A172 (cell line): ENCODE measurements at regions not wholly inside any gene's neighbourhood (a gene's known extent, or its start where the extent isn't known, plus 50 kb on each side); places are given as distances from the start of the nearest gene placed in this dataset.
"Not testable (repeated sequence)": the region's sequence is repeated elsewhere in the genome, so short reads cannot be mapped to it uniquely, and the experiment has no call there.

Experiments used
- DNase-seq: peaks from one replicate; pipeline ENCODE4 v3.0.0-alpha.2; 2015; ENCODE audit warnings: low spot score

GRCh38 chr1:199786695-199787094 lies 240.8 kb upstream of the NR5A2 start:
- DNase-seq, result no peak

GRCh38 chr1:199789141-199789540 lies 238.4 kb upstream of the NR5A2 start:
- no peak for DNase-seq

GRCh38 chr1:199791495-199791894 lies 236.0 kb upstream of the NR5A2 start:
- DNase-seq, result no peak

GRCh38 chr1:199792874-199793273 lies 234.6 kb upstream of the NR5A2 start:
- DNase-seq, result no peak

- DNase-seq, result no peak
These were observed 233.2 kb upstream of the NR5A2 start for GRCh38 chr1:199794105-199794863.

- no peak for DNase-seq
These were observed 228.4 kb upstream of the NR5A2 start for GRCh38 chr1:199799116-199799515.

GRCh38 chr1:199804526-199804925 lies 223.0 kb upstream of the NR5A2 start:
- no peak for DNase-seq

GRCh38 chr1:199808110-199808870 lies 219.2 kb upstream of the NR5A2 start:
- no peak for DNase-seq

- no peak for DNase-seq
These were observed 218.2 kb upstream of the NR5A2 start for GRCh38 chr1:199809311-199809710.

GRCh38 chr1:199811163-199811562 lies 216.3 kb upstream of the NR5A2 start:
- no peak for DNase-seq

- no peak for DNase-seq
These were observed 214.3 kb upstream of the NR5A2 start for GRCh38 chr1:199813198-199813597.

- DNase-seq, result no peak
These were observed 211.6 kb upstream of the NR5A2 start for GRCh38 chr1:199815947-199816346.

GRCh38 chr1:199817266-199817665 lies 210.2 kb upstream of the NR5A2 start:
- DNase-seq, result no peak

- DNase-seq, result no peak
These were observed 206.3 kb upstream of the NR5A2 start for GRCh38 chr1:199821029-199821779.

- no peak for DNase-seq
These were observed 195.1 kb upstream of the NR5A2 start for GRCh38 chr1:199832451-199832850.

GRCh38 chr1:199834711-199835110 lies 192.8 kb upstream of the NR5A2 start:
- no peak for DNase-seq

GRCh38 chr1:199836430-199836829 lies 191.1 kb upstream of the NR5A2 start:
- no peak for DNase-seq

- DNase-seq, result no peak
These were observed 190.2 kb upstream of the NR5A2 start for GRCh38 chr1:199837321-199837720.

GRCh38 chr1:199839608-199840007 lies 187.9 kb upstream of the NR5A2 start:
- not testable (repeated sequence) for DNase-seq

GRCh38 chr1:199843096-199843495 lies 184.4 kb upstream of the NR5A2 start:
- not testable (repeated sequence) for DNase-seq

- DNase-seq, result peak; percentile 18
These were observed 183.6 kb upstream of the NR5A2 start for GRCh38 chr1:199843861-199844260.

GRCh38 chr1:199847021-199847420 lies 180.5 kb upstream of the NR5A2 start:
- no peak for DNase-seq
